ENCODE measurements at regions not wholly inside any gene's neighbourhood (a gene's known extent, or its start where the extent isn't known, plus 50 kb on each side); places are given as distances from the start of the nearest gene placed in this dataset.

DNA sequence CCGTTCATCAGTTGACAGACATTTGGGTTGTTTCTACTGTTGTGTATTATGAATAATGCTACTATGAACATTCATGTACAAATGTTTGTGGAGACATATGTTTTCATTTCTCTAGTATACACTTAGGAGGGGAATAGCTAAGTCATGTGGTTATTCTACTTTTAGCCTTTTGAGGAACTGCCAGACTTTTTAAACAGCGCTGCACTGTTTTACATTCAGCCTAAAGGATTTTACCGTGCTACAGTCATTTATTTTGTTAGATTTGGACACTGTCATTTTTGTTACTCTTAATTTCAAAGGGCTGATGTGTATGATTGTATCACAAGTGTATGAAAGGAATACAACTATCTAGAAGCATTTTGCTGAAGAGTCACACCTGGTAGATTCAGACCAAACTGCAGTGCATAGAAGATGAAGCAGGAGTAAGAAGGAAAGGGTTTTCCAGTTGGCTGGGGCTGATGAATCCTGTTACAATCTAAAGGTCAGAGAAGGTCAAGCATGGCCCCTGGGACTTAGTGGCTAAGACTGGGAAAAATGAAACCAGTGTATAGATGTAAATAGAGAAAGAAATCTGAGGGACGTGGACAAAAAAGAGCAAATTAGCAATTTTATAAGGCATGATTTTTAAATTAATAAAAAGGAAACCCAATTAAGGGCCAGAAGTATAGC is 509.7 kb downstream of the PSAT1 start:
- no peak for DNase-seq (ENCODE audit: low spot score)

DNA sequence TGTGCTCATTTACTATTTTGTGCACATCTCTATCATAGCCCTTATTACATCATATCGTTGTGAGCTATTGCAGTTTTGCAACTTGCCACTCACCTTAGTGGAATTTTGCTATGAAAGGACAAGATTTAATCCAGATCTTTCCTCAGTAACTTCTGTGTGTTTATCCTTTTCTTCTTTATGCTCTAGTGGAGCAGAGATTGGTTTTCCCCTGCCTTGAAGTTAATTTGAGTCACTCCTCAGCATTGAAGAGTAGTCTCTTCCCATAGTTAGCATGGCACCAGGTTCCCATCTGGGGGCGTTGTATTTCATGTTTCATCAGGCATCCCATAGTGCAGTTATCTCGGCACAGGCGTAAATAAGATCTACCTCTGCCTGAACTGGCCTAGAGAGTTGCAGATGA is 510.4 kb downstream of the PSAT1 start:
- no peak for DNase-seq (ENCODE audit: low spot score)

DNA sequence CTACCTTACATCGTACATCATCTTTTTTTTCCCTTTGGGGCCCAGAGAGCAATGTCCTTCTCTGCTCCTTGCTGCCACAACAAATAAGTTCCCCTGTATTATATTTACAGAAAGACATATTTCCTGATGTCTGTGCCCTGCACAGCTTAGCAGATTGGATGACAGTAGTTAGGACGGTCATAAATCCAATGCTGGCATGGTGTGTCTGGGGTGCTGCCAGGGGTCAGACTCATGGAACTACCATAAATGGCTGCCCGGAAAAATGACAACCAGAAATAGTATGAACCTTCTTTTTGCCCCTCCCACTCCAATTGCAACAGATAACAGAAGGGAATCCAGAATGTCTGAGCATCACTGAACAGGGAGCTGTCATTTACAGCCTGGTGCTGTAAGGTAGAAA is 511.1 kb downstream of the PSAT1 start:
- DNase-seq (ENCODE audit: low spot score) = no peak

DNA sequence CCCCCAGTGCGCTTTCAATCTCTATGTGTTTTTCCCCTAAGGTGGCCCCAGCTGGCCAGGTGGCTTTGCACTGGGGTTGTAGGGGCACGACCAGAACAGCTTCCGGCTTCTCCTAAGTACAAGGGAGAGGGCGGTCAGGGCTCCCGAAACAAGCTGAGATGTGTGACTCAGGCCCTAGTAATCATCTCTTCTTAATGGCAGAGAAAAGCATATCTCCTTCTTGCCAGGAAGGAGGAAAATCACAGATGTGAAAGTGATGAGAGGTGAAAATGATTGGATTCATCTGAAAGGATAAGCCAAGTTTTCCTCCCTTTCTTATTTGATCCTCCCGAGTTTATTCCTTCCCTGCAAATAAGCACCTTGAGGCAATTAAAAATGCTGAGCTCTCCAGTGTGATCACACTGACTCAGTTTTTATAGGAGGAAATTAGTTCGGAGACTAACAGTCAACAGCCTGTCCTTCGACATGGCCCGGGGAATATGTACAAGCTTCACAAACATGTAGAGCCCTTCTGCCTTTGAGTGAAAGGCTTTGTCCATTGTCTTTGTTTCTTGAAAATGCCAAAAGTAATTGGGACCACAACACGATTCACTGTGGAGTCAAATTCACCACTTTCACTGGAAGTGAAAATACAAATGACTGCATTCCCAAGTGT is 514.8 kb downstream of the PSAT1 start:
- no peak for DNase-seq (ENCODE audit: low spot score)

DNA sequence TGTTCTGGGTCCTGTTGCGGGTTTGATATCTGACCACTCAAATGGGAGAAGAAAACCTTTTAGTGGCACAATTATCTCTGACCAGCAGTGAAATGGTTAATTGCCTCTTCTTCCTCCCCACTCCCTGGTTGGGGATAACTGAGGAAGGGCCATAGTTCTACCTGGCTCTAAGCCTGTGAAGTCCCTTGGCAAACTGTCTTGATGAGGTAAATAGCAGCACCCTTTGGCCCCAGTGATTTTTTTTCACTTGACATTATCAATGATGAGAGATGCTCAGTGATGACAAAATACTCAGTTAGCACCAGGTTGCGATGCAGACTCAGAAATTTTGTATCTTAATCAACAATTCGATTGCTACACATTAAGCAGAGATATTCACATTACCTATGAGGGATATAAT is 515.7 kb downstream of the PSAT1 start:
- no peak for DNase-seq (ENCODE audit: low spot score)

DNA sequence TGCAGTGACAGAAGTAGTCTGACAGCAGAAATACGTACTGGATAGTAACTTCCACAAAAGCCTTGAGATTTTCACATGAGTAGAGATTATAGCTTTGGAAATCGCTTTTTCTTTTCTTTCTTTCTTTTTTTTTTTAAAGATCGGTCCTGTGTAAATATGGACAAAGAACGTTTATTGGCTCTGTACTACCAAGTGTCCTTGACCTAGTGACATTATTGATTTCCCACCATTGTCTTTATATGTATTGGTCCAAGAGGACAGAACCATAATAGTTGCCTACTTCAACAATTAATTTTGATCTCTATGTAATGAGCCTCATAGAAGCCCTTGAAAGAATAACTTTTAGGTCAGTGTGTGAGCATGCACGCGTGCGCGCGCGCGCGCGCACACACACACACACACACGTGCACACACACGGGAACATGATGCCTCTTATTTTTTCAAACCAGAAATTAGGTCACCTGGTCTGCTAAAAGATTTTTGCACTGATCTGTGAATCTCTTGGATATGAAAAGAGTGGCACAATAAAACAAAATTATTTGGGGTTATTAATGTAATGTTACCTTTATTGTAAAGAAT is 516.8 kb downstream of the PSAT1 start:
- no peak for DNase-seq (ENCODE audit: low spot score)

DNA sequence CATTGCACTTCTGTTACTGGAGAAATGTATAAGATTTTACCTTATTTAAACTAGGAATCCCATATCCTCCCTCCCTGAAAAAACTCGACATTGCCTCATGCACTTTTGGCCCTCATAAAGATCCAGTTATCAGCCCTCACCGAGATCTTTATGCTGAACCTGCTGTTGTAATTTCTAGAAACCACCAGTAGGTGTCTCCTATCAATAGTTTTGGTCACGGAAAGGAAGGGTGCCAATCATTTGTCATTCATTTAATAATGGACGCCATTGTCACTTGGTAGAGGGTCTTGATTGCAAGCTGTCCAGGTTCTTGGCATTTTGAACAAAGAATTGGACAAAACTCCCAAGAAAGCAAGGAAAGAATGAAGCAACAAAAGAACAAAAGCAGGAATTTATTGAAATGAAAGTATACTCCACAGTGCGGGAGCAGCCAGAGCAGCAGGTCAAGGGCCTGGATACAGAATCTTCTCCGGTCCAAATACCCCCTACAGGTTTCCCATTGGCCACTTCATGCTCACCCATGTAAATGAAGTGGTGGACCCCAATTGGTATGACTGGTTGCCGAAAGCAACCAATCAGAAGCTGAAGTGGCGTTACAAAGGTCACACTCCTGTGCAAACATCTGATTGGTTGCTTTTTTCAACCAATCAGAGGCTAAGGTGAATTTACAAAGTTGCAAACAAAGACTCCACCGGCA is 524.3 kb downstream of the PSAT1 start:
- DNase-seq (ENCODE audit: low spot score) = no peak

DNA sequence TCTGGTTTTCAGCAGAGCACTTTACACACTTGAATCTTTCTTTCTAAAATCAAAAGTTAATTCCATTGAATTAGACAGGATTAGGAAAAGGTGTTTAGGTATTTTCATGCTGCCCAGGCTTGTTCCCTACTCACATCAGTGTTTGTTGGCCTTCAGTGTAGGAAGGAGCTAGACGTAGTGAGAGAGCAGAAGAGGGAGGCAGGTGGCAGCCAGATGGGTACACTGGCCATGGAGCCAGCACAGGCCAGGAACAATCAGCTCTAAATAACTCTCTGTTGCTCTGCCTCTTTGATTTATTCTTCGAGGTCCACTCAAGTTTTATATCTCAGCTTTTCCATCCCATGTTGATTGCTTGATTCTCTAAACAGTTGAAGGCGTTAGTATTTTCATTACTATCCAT is 529.6 kb downstream of the PSAT1 start:
- no peak for DNase-seq (ENCODE audit: low spot score)

DNA sequence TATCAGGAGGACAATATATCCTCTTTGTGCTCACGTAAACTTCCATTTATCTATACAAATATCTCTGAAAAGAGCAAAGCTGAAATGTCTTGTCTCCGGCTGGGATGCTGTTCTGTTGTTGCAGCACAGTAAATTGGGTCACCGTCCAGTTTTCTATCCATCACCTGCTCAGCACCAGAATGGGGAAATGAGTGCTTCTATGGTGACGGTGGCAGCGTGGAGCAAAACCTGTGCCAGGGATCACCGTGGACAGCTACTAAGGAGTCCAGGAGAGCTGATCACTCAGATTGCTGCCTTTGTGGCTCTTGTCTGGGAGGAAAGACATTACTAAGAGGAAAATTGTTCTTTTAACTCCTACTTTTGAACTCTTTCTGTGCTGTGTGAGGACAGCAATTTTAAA is 531.6 kb downstream of the PSAT1 start:
- no peak for DNase-seq (ENCODE audit: low spot score)

DNA sequence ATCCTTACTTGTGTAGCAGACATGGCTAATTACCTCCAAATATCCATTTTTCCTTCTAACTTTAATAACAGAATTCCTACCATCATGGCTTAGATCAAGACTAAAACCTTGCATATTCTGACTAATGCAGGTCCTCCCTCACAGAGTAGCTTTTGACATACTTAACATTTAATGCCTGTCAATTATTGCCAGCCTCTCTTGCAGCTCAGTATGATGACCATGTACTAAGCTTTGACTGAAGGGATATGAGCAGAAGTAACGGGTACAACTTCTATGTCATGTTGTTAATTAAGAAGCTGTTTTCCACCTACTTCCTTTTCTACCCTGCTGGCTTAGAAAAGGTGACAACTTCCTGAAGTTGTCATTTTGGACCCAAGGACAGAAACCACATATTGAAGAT is 533.4 kb downstream of the PSAT1 start:
- DNase-seq (ENCODE audit: low spot score) = no peak

DNA sequence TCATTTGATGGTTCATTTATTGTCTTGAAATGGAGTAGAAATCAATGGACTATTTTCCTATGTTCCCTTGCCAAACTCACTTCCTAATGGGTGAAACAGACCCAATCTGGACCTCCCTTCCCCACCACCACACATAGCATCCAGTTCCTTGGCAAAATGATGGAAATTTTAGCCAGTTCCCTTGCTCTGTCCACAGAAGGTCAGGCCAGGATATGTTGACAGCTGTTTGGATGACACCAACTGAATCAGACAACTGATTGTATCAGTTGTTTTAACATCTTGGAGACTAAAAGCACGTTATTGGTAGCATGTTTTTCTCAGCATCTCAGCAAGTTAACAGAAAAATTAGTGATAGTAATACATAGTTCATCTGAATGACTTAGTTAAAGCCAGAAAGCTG is 534.8 kb downstream of the PSAT1 start:
- DNase-seq (ENCODE audit: low spot score) = no peak

DNA sequence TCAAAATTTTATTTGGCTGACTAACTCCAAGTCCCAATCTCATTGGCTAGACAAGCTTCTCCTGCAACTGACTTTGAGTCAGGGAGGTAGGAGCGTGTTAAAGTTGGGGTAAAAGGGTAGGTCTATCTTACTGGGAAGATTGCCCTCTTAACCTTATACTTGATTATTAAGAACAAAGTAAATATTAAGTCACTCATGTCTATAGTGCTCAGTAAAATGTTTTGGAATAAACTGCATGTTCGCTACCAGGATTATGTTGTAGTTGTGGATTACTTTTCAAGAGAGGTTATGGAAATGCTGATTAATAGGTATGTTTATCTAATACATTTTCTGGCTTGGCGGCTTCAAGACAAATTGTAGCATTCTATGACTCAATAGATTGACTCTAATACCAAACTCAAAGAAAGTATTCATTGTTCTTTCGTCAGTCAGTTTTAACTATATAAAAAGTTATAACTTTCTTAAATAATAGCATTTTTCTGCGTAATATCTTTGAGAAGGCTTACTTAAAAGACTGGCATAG is 539.1 kb downstream of the PSAT1 start:
- DNase-seq (ENCODE audit: low spot score) = no peak

DNA sequence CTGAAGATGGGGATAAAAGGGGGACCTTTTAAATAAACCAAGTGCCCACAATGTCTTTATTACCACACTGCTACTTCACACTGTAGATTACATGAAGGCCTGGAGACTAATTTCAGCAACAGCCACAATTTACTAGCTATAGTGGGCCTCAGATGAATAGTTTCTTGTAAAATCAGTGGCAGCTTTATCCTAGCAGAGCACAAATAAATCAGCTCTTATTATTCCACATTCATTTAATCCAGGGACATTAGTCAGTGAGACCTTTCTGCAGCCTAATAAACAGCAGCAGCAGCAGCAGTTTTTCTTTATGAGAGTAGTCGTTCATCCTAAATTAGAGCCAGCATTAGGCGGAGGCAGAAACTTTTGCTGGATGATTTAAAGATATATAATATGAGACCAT is 542.3 kb downstream of the PSAT1 start:
- no peak for DNase-seq (ENCODE audit: low spot score)

DNA sequence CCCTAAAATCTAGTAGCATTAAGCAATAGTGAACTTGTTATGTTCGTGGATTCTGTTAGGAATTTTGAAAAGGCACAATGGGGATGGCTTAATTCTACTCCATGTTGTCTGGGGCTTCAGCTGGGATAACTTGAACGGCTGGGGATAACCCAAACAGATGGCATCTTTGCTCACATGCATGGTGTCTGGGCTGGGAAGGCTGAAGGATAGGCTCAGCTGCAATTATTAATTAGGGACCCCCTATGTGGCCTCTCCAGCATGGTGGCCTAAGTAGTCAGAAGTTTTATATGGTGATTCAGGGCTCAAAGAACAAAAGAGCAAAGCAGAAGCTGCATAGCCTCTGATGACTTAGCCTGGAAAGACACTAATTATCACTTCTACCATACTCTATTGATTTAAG is 551.1 kb downstream of the PSAT1 start:
- no peak for DNase-seq (ENCODE audit: low spot score)

DNA sequence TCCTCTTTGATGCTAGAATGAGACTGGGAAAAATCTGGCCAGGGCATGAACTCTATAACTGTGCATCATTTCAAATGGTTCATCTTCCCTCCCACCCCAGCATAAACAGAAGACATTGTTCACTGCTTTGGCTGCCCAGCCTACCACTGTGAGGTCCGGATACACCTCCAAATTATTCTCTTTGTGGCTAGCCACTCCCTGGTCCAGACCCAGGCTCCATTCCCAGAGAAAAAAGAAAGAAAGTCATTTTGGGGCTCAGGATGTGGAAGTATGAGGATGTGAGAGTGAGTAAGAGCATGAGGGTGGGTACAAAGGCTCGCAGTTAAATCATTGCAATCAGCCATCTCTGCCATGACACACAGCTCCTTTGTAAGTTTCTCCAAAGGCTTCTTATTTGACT is 559.2 kb downstream of the PSAT1 start:
- no peak for DNase-seq (ENCODE audit: low spot score)

DNA sequence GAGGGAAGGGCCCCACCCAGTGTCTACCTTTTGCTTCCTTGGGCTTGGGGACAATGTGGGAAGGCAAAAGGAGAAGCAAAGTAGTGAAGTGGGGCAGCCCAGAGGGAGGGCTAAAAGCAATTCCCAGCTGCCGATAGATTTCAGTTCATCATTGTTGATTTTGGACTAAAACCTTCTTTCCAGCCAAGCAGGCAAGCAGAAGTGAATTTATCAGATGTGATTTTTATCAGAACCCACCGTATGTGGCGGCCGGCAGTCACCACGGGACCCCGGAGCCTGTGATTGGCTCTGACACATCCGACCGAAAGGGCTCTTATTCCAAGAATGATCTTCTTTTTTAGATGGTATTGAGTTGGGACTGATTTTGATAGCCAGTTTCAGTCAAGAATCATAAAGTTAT is 559.9 kb downstream of the PSAT1 start:
- DNase-seq (ENCODE audit: low spot score) = no peak

DNA sequence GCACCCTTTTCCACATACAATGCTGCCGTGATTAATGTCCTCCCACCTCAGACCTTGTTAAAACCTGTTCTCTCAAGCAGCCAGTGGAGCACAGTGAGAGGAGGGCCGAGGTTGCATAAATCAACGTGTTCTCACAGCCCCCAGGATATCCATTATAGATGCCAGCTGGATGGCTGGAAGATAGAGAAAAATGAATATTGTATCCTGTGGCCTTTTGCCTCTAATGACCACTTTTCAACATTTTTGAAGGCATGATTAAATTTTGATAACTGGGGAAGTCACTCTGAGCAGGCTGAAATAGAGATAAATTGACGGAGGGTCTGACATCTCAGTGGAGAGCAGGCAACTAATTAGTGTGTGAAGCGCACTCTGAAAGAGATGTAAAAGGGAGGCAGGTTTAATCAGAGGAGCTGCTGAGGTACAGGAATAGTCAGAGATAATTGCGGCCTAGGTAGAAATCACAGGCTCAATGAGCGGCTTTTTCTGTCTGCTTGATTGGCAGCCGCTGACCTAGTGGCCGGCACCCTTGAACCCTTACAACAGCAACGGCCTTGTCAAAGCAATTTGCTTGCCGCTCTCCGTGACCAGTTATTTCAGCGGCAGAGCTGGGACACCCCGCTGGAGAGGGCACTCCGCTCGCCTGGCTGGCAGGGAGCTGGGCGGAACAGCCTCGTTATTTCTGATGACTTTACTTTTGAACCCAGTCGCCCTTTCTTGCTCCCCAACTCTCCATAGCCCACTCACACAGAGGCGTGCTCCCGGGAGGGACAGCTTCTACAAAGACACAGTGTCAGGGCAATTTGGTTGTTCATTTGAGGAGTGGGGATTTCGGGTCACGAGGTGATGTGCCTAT is 560.7 kb downstream of the PSAT1 start:
- peak; percentile 50 for DNase-seq (ENCODE audit: low spot score)

DNA sequence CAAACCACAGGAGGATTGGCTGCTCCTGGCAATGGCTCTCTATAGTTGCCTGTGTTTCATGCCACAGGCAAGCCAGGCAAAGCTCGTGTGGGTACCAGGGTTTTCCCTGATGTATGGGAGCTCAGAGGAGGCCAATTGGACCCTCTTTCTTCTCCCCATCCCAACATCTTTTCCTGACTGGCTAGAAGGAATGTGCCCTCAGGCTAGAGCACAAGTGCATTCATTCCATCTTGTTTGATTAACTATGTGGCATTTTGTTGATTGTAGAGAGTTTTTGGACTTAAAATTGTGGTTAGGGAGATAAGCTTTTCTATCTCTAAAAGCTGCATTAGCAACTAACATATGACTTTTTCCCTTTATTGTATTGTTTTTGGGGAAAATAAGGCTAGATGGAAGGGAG is 561.3 kb downstream of the PSAT1 start:
- no peak for DNase-seq (ENCODE audit: low spot score)

DNA sequence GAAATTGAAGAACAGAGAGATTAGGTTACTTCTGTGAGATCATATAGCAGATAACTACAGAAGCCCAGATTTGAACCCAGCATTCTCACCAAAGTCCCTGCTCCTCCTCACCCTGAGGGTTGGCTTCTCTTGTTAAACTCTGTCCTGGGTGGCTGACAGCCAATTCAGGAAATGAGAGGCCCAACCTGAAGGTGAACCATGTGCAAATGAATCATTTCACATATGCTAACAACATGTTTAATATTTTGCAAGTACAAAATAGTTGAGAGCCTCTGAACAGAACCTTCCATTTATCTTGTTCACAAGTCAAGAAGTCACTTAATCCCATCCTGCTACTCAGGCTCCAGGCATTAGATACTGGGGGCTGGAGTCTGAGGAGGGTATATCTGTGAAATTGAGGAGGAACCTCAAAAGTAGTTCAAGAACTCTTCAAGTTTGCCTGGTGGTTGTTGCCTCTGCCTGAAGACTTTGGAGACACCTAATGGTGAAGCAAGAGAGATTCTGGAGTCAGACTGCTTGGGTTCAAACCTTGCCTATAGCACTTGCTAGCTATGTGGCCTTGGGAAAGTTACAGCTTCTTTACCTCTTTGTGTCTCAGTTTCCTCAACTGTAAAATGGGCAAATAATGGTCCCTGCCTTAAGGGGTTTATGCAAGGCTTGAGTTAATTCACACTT is 564.0 kb downstream of the PSAT1 start:
- no peak for DNase-seq (ENCODE audit: low spot score)

DNA sequence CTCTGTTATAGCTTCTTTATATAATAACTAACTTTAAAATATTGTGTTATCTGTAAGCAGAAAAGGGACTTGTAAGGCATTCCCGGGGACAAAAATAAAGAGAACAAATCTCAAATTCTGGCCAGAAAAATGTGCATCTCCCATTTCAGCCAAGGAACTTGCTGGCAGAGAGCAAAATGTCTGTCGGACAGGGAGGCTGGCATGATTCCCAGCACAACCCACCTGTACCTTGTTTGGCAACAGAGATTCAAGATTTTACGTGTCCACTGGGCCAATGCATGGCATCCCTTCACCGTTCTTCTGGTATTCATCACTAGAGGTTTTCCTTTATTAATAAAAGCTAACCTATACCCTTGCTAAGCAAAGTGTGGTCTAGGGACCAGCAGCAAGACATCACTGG is 566.6 kb downstream of the PSAT1 start:
- no peak for DNase-seq (ENCODE audit: low spot score)

DNA sequence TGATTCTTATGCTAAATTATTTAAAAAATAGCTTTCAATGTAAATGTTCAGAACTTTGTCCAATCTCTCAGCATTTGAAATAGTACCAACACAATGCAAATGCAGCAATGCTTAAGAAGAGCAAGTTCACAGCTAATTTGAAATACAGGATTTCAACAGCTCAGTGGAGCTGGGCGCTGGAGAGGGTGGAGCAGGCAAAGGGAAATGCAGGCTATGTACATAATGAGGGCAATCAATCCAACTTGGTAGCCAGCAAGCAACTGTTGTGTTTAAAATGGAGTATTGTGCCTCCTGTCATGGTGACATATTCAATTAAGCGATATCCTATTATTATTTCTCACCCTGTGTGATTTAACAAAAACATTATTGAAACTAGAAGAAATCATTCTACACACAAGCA is 568.8 kb downstream of the PSAT1 start:
- DNase-seq (ENCODE audit: low spot score) = no peak

All from ecto neural progenitor cell (in vitro differentiated cells).